ENCODE measurements at regions not wholly inside any gene's neighbourhood (a gene's known extent, or its start where the extent isn't known, plus 50 kb on each side); places are given as distances from the start of the nearest gene placed in this dataset.

- TF ChIP-seq CTCF (IDR thresholded peaks at IDR 0.05; ENCODE audit: low read length) (no peak), EZH2phosphoT487 (IDR thresholded peaks at IDR 0.05; ENCODE audit: low read length) (no peak)
Measured at GRCh38 chr4:12016729-12017128, 588.0 kb upstream of the HS3ST1 start.
